ENCODE measurements at regions not wholly inside any gene's neighbourhood (a gene's known extent, or its start where the extent isn't known, plus 50 kb on each side); places are given as distances from the start of the nearest gene placed in this dataset.
"Not testable (repeated sequence)": the region's sequence is repeated elsewhere in the genome, so short reads cannot be mapped to it uniquely, and the experiment has no call there.

- DNase-seq (ENCODE audit: low read depth), result no peak
Observed at GRCh38 chr5:166865206-166865605, 1426.2 kb upstream of the WWC1 start.

GRCh38 chr5:166880456-166880855 lies 1411.0 kb upstream of the WWC1 start:
- DNase-seq (ENCODE audit: low read depth), result no peak

DNA sequence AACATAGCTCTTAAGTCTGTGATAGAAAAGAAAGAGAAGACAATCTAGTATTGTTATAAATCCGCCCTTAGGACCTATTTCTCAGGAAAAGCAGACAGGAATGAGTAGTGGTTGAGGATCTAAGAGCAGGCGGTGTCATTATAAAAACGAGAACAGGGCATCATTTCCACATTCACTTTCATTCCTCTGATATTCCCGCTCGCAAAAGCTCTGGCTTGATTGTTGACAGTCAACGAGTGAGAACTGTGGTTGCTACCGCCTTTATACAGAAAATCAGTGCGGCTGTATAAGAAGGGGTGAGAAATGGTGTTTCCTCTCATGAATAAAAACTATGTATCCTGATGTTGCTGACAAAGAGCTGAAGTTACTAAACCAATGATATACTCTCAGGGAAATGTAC lies 1409.6 kb upstream of the WWC1 start:
- DNase-seq (ENCODE audit: low read depth), result no peak

DNA sequence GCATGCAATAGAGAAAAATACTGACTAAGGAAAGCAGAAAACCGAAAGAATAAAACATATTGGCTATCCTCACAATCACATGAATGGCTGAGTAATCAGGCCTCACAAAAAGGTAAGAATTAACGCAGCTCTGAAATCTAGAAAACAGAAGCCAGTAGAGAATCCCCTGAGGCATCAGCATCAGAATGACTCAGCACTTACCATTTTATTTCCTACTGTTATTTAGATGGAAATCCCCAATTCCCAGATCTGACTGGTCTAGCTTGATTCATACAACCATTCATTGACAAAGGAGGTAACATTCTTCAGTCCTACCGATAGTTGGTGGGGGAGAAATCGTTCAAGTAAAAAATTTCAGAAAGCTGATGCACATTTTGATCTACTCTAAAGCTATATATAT lies 1408.4 kb upstream of the WWC1 start:
- peak; percentile 1 for DNase-seq (ENCODE audit: low read depth)

GRCh38 chr5:166898166-166898565 lies 1393.3 kb upstream of the WWC1 start:
- no peak for DNase-seq (ENCODE audit: low read depth)

GRCh38 chr5:166899343-166899742 lies 1392.1 kb upstream of the WWC1 start:
- no peak for DNase-seq (ENCODE audit: low read depth)

- DNase-seq (ENCODE audit: low read depth), result no peak
Observed at GRCh38 chr5:166904571-166904970, 1386.9 kb upstream of the WWC1 start.

DNA sequence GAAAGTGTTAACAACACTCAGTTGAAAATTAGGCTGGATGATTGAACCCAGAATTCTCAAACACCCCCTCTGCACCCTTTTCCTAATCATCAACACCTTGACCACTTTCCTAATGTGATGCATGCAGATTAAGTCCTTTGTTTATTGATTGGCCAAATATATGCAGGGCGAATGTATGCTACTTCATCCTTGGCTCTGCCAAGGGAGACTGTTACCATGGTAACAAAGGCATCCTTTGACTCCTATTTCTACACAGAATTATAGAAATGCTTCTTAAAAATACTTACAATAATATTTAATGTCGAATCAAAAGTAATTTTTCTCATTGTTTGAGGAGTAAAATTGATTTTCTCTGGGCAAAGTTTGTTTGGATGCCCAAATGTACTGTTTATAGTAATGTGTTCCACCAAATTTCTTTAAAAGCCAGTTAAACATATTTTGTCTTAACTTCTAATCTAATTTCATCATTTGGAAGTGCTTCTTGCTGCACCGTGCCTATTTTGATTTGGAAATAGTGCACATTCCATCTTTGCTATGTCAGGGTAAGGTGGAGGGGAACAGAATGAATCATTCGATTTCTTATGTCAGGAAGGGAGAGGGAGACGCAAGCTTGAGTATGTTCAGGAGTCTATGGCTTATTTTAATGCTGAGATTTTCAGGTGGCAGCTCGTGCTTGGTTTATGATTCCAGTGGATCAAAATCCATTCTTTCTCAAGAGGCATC lies 1384.3 kb upstream of the WWC1 start:
- no peak for DNase-seq (ENCODE audit: low read depth)

- DNase-seq (ENCODE audit: low read depth), result no peak
Observed at GRCh38 chr5:166909040-166909439, 1382.4 kb upstream of the WWC1 start.

DNA sequence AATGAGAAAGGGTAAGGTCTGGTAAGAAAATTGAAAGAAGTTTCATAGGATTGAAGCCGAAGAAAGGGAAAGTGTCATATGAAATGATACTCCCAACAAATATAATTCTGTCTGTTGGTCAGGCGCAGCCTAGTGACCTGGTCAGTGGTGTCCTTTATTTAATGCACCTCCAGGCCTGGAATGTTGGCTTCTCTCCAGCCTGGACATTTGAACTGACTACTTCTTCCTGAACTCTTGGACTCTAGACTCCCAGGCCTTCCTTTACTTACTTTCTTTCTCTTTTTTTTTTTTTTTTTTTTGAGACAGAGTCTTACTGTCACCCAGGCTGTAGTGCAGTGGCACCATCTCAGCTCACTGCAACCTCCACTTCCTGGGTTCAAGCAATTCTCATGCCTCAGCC lies 1381.5 kb upstream of the WWC1 start:
- no peak for DNase-seq (ENCODE audit: low read depth)

GRCh38 chr5:166910995-166911394 lies 1380.5 kb upstream of the WWC1 start:
- no peak for DNase-seq (ENCODE audit: low read depth)

- no peak for DNase-seq (ENCODE audit: low read depth)
Observed at GRCh38 chr5:166916021-166916420, 1375.4 kb upstream of the WWC1 start.

- no peak for DNase-seq (ENCODE audit: low read depth)
Observed at GRCh38 chr5:166926138-166926537, 1365.3 kb upstream of the WWC1 start.

GRCh38 chr5:166926806-166927475 lies 1364.5 kb upstream of the WWC1 start:
- DNase-seq (ENCODE audit: low read depth), result not testable (repeated sequence)

DNA sequence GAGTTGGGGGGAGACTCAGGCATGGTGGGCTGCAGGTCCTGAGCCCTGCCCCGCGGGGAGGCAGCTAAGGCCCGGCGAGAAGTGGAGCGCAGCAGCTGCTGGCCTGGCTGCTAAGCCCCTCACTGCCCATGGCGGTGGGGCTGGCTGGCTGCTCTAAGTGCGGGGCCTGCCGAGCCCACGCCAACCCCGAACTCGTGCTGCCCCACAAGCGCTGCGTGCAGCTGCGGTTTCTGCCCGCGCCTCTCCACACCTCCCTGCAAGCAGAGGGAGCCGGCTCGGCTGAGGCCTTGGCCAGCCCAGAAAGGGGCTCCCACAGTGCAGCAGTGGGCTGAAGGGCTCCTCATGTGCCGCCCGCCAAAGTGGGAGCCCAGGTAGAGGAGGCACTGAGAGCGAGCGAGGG lies 1355.1 kb upstream of the WWC1 start:
- no peak for DNase-seq (ENCODE audit: low read depth)

GRCh38 chr5:166938071-166938470 lies 1353.4 kb upstream of the WWC1 start:
- DNase-seq (ENCODE audit: low read depth), result no peak

DNA sequence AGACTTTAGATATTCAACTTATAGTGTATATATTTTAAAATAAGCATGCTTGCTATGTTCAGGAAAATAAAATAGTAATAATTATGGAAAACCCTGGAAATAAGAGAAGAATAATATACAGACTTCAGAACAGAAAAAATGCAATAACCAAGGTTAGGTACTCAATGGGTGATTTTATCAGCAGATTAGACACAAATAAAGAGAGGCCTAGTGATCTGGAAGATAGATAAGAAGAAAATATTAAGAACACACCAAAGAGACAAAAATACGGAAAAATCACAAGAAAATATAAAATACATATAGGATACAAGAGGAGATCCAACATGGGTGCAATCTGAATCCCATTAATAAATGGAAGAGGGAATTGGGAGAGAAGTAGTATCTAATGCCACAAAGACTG lies 1348.5 kb upstream of the WWC1 start:
- DNase-seq (ENCODE audit: low read depth), result no peak

DNA sequence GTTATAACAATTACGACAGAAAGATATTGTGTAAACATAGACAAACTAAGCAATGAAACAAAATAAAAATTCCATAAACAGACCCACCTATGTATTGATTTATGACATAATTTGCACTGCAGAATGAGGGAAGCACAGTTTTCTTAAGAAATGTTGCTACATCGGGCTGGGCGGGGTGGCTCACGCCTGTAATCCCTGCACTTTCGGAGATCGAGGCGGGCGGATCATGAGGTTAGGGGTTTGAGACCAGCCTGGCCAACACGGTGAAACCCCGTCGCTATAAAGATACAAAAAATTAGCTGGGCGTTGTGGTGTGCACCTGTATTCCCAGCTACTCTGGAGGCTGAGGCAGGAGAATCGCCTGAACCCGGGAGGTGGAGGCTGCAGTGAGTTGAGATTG lies 1344.4 kb upstream of the WWC1 start:
- no peak for DNase-seq (ENCODE audit: low read depth)

DNA sequence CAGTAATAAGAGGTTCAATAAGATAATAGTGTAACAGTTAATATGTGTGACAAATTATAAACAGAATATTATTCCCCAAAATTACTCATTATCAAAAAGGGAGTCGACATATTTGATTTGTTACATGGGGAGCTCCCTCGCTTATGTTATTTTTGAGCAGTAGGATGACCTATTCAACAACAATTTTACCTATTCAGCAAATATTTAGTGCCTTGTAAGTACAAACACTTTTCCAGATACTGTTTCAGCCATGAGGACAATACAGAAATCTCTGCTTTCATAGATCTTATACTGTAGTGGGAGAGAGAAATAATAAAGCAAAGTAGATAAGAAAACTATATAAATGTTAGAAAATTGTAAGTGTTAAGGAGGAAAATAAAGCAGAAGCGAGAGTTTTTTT lies 1342.8 kb upstream of the WWC1 start:
- no peak for DNase-seq (ENCODE audit: low read depth)

DNA sequence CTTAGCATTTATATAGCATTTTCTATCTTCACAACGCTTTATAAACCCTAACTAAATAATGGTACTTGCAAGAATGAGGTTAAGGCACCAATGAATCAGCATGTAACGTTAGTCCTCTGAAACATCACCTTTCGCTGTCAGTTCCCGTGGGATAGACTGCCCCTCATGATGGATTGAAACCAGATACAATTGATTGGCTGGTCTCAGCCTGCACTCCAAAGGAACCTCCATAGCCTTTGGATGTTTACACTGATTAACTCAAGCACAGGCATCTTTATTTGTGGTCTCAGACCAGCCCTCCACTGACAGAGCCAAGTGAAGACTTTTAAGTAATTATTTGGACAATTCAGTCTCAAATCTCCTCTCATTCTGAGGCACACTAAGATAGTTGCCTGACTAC lies 1339.4 kb upstream of the WWC1 start:
- no peak for DNase-seq (ENCODE audit: low read depth)

- no peak for DNase-seq (ENCODE audit: low read depth)
Observed at GRCh38 chr5:166957782-166958181, 1333.7 kb upstream of the WWC1 start.

DNA sequence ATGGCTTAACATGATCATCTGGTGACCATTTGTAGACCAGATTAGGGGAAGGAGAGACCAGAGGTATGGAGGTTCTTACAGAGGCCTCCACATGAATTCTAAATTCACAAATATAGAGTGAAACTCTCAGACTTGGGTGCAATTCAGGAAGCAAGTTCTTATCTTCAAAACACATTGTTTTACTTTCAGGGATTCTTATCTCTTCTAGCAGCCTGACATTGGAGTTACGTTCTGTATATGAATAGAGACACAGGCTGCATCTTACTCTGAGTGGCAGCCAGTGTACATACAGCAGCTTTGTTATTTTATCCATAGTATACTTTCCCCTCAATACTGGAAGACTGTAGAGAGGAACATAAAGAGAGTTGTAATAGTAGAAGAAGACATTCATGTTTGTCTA lies 1331.7 kb upstream of the WWC1 start:
- no peak for DNase-seq (ENCODE audit: low read depth)

GRCh38 chr5:166961028-166961427 lies 1330.4 kb upstream of the WWC1 start:
- peak; percentile 0 for DNase-seq (ENCODE audit: low read depth)

DNA sequence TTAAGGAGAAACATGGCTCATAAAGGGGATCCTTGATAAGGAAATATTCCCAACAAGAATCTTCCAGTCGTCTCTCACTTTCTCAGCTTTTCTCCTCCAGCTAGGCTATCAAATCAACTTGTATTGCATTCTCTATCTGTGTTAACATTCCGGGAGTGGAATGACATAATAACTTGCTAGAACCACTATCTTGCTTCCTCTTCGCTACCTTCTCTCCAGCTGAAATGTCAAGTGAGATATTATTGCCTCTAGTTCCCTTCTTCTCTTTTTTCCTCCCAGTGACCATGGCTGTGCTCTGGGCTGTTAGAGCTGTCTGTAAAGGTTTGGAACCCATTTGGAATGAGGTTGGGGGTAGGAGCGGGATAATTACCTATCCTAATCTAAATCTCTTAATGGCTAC lies 1329.5 kb upstream of the WWC1 start:
- no peak for DNase-seq (ENCODE audit: low read depth)

Measured in ELR (cell line).